ENCODE measurements at regions not wholly inside any gene's neighbourhood (a gene's known extent, or its start where the extent isn't known, plus 50 kb on each side); places are given as distances from the start of the nearest gene placed in this dataset.
A peak's percentile ranks its signal among the peaks of the same experiment; 100 is the strongest.

DNA sequence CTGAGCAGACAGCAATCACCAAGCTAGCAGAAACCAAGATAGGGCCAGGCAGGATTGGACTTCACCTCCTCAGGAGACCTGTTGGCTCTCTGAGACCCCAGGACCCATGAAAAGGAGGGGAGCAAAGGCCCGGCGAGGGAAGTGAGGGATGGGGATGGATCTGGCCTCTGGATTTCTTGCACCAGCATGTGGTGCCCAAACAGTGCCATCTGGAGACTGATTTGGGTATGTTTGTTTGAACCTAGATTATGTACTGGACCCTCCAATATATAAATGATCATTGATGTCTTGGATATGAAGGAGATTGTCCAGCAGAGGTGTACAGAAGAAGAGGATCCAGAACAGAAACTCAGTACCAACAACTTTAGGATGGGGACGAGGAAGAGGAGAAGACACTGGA lies 83.4 kb upstream of the LY86 start:
- TF ChIP-seq, protein P1, sequence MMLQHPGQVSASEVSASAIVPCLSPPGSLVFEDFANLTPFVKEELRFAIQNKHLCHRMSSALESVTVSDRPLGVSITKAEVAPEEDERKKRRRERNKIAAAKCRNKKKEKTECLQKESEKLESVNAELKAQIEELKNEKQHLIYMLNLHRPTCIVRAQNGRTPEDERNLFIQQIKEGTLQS (IDR thresholded peaks at IDR 0.05): no peak
- TF ChIP-seq, protein P2, sequence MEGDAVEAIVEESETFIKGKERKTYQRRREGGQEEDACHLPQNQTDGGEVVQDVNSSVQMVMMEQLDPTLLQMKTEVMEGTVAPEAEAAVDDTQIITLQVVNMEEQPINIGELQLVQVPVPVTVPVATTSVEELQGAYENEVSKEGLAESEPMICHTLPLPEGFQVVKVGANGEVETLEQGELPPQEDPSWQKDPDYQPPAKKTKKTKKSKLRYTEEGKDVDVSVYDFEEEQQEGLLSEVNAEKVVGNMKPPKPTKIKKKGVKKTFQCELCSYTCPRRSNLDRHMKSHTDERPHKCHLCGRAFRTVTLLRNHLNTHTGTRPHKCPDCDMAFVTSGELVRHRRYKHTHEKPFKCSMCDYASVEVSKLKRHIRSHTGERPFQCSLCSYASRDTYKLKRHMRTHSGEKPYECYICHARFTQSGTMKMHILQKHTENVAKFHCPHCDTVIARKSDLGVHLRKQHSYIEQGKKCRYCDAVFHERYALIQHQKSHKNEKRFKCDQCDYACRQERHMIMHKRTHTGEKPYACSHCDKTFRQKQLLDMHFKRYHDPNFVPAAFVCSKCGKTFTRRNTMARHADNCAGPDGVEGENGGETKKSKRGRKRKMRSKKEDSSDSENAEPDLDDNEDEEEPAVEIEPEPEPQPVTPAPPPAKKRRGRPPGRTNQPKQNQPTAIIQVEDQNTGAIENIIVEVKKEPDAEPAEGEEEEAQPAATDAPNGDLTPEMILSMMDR (IDR thresholded peaks at IDR 0.05; ENCODE audit: low read depth, low read length, missing input control): no peak
- TF ChIP-seq RXRA (IDR thresholded peaks at IDR 0.05) (no peak), RAD21 (IDR thresholded peaks at IDR 0.05) (peak in 1 of 2 donors; percentile 24), EGR1 (IDR thresholded peaks at IDR 0.05; ENCODE audit: low read depth in 2 of 2) (no peak), GABPA (IDR thresholded peaks at IDR 0.05 in 1 of 2, conservative IDR thresholded peaks at IDR 0.05 in 1 of 2) (no peak), YY1 (IDR thresholded peaks at IDR 0.05) (no peak)
- TF ChIP-seq, protein P3, sequence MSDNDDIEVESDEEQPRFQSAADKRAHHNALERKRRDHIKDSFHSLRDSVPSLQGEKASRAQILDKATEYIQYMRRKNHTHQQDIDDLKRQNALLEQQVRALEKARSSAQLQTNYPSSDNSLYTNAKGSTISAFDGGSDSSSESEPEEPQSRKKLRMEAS (IDR thresholded peaks at IDR 0.05): no peak

Measured in liver (tissue), 3 donors.